ENCODE measurements at regions not wholly inside any gene's neighbourhood (a gene's known extent, or its start where the extent isn't known, plus 50 kb on each side); places are given as distances from the start of the nearest gene placed in this dataset.
"Not testable (repeated sequence)": the region's sequence is repeated elsewhere in the genome, so short reads cannot be mapped to it uniquely, and the experiment has no call there.

DNA sequence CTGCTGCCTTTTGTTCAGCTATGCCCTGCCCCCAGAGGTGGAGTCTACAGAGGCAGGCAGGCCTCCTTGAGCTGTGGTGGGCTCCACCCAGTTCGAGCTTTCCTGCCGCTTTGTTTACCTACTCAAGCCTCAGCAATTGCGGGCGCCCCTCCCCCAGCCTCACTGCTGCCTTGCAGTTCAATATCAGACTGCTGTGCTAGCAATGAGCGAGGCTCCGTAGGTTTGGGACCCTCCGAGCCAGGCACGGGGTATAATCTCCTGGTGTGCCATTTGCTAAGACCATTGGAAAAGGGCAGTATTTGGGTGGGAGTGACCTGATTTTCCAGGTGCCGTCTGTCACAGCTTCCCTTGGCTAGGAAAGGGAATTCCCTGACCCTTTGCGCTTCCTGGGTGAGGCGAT, 51.9 kb downstream of the DIPK2A start:
- not testable (repeated sequence) for DNase-seq (ENCODE audit: low read depth in 2 of 2)

DNA sequence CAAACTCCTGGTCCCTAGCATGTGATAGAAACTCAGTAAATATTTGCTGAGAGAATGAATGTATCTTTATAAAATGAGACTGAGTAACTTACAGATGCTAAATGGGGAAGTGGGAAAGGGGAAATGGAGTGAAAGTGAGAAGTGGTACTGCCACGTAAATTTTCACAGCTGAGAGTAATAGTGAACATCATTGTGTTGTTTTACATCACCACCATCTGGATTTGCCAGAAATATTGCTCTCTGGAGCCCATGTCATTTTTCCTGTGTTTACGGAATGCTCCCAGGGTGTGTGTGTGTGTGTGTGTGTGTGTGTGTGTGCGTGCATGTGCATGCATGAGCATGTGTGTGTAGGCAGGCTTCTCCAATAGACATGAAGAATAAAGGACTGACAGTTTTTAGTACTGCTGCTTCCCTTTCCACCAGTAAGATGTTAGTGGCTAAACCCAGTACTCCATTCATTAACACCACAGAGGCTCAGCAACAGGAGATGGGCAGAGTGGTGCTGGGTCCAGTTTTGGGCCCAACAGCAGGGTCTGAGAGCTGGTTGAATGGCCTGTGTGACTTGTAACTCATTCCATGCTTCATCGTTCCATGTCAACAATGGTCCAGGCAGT, 57.3 kb downstream of the DIPK2A start:
- no peak for DNase-seq (ENCODE audit: low read depth in 2 of 2)

DNA sequence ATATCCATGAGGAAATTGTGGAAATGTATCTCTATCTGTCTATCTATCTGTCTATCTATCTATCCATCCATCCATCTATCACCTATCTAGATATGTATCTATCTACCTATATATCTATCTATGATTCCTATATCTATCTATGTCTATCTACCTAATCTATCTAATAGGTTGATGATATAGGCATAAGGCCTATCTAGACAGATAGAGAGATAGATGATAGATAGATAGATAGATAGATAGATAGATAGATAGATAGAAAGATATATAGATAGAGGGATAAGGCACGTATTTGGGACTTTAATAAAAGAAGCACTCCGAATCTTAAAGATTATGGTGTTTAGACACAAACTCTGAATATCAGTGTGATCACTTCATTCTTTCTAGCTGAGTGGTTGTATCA, 58.1 kb downstream of the DIPK2A start:
- DNase-seq (ENCODE audit: low read depth in 2 of 2), result no peak

- DNase-seq (ENCODE audit: low read depth in 2 of 2), result no peak
Observed at GRCh38 chr3:144031938-144032337, 60.3 kb downstream of the DIPK2A start.

GRCh38 chr3:144032531-144033239, 61.1 kb downstream of the DIPK2A start:
- DNase-seq (ENCODE audit: low read depth in 2 of 2), result no peak

DNA sequence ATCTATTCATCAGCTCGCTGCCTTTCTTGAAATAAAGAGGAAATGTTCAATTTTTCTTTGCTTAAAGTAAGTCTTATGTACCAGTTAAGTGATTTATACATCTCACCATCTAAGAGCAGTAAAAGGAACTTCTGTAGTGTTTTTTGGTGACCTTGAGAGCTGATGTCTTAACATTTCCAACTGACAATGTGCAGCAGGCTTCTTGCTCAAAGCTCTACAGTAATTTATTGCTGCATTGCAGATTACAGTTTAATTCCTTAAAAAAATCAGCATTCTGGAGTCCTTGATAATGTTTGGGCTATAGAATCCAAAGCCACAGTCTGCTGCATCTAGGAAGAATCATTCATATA, 61.6 kb downstream of the DIPK2A start:
- no peak for DNase-seq (ENCODE audit: low read depth in 2 of 2)

- no peak for DNase-seq (ENCODE audit: low read depth in 2 of 2)
Observed at GRCh38 chr3:144033863-144034262, 62.2 kb downstream of the DIPK2A start.

GRCh38 chr3:144034715-144035290, 63.2 kb downstream of the DIPK2A start:
- DNase-seq (ENCODE audit: low read depth in 2 of 2), result no peak

GRCh38 chr3:144036498-144036897, 64.9 kb downstream of the DIPK2A start:
- no peak for DNase-seq (ENCODE audit: low read depth in 2 of 2)

- DNase-seq (ENCODE audit: low read depth in 2 of 2), result no peak
Observed at GRCh38 chr3:144039661-144040060, 68.0 kb downstream of the DIPK2A start.

DNA sequence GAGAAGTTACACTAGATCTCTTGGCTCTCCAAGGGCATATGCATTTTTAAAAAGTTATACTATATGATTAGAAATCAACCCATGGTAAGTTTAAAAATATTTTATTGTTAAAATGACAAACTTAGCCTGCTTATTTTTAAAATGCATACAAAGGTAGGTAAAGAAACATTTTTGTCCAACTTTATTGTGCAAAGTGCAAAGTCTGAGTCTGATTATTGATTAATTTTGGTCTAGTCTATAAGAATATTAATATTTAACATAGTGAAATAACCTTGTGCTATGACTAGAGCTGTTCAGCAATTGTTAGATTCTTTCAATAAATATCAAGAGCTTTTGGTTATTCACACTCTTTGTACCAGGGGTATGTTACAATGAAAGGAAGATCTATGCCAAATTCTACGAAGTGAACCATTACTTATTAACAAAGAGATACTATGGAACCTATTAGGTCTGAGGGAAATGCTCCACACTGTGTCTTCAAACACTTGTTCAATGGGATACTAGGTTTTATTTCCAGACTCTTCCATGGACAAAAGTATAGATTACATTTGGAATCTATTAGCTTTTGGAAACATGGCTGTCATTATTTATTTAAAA, 70.4 kb downstream of the DIPK2A start:
- no peak for DNase-seq (ENCODE audit: low read depth in 2 of 2)

- DNase-seq (ENCODE audit: low read depth in 2 of 2), result no peak
Observed at GRCh38 chr3:144045766-144046165, 74.1 kb downstream of the DIPK2A start.

DNA sequence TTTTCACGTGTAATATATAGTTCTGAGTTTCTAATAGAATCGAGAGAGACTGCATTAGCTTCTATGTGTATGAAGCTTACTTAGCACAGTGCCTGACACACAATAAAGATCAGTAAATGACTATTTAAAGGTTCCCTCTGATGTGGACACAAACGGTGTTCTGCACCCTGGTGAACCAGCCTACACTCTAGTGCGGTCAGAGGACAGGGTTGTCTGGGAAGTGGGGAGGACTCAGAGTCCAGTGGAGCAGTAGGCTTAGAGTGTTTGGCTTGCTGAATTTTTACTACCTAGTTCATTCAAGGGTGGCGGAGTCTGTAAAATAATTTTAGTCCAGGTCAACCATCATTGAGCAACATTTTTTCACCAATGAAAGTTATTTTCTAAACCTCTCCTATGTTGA, 77.8 kb downstream of the DIPK2A start:
- DNase-seq (ENCODE audit: low read depth in 2 of 2), result no peak

DNA sequence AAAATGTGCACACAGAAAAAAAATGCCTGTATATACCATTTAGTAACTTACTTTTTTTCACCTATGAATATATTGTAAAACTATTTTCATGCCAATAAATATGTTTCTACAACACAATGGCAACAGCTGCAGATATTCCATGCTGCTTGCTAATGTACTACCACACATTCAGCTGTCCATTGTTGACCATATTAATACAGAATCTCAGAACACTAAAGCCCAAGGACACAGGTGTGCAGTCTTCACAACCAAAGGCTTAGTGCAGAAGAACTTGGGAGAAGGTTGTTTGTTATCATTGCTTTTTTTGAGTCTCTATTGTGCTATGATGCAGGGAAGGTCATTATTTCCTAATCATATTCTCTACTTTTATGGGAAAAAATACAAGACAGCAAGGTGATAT, 79.6 kb downstream of the DIPK2A start:
- DNase-seq (ENCODE audit: low read depth in 2 of 2), result no peak

GRCh38 chr3:144052275-144052674, 80.7 kb downstream of the DIPK2A start:
- DNase-seq (ENCODE audit: low read depth in 2 of 2), result no peak

DNA sequence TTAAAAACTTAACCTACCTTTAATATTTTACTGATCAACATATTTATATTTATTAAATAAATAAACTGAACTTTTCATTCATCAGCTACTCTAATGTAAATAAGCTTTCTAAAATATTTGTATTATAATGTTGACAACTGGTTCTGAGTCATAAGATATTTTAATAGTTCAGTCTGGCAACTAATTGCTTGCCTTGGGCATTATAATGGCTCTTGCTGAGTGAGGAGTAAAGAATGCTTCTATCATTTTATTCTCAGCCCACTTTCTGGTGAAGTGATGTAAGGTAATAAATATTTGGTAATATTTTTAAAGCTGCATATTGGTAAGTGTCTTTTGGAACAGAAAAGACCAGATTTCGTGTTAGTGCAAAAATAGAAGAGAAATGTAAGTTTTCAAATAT, 81.5 kb downstream of the DIPK2A start:
- DNase-seq (ENCODE audit: low read depth in 2 of 2), result no peak

DNA sequence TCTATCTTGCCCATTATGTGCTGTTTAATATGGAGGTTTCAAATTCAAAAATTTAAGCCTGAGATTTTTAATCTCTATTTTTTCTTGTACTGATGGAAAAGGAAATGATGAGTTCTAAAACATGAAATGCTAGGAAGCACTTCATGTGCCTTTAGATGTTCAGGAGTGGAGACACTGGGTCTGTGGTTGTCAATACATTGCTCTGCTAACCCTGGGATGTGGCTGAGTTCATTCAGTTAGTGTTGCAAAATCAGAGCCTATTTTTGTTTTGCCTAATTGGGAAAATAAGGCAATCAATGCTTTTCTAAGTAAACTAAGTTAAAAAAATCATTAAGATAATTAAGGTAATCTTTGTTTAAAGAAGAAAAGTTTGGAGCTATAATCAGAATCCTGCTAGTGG, 83.1 kb downstream of the DIPK2A start:
- DNase-seq (ENCODE audit: low read depth in 2 of 2), result no peak

DNA sequence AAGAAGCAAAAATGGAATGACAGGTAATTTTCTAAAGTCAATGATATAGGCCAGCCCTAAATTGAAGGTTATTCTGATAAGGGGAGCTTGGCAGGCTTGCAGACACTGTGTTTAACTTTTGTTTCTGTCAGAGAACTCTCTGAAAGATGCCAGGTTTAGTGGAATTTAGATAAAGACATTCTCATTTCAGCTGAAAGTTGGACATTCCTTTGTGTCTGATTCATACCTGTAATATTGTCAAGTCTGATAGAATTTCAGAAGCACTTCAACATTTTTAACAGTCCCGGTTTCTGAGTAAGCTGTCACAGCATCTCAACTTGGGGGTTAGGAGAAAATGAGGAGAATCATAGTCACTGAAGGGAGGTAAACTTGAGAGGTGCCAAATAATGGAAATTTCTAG, 84.0 kb downstream of the DIPK2A start:
- DNase-seq (ENCODE audit: low read depth in 2 of 2), result no peak

GRCh38 chr3:144058713-144059112, 87.1 kb downstream of the DIPK2A start:
- no peak for DNase-seq (ENCODE audit: low read depth in 2 of 2)

DNA sequence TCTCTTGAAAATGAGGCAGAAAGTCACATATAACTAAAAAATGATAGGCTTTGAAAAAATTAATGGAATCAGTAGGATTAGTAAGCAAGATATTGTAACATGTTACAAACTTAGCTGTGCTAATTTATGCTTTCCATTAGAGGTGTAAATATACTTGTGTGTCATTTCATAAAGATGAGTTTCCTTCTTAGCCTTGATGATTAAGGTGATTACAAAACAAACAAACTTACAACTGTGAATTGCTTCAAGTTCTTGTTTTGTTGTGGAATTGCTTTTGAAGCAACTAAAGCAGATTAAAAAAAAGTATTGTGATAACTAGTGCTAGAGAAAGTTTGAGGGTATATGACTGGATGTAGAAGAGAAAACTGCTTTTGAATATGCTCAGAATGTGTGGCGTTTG, 87.9 kb downstream of the DIPK2A start:
- no peak for DNase-seq (ENCODE audit: low read depth in 2 of 2)

- no peak for DNase-seq (ENCODE audit: low read depth in 2 of 2)
Observed at GRCh38 chr3:144060881-144061280, 89.3 kb downstream of the DIPK2A start.

DNA sequence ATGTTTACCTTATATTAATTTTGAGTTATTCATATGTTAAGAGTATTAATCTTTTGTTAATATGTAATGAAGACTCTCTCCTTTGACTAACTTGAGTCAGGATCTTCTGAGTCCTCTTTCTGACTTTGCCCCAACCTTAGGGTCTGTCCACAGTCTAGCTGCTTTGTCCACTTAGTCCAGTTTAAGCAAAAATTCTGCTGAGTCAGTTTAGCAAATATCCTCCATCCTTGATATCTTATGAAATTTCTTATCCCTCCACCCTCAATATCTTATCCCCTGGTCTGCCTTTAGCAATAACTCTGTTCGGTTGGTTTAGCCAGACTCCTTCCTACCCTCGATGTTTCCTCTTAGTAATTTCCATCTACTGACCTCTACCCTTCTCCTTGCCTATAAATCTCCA, 91.7 kb downstream of the DIPK2A start:
- no peak for DNase-seq (ENCODE audit: low read depth in 2 of 2)

DNA sequence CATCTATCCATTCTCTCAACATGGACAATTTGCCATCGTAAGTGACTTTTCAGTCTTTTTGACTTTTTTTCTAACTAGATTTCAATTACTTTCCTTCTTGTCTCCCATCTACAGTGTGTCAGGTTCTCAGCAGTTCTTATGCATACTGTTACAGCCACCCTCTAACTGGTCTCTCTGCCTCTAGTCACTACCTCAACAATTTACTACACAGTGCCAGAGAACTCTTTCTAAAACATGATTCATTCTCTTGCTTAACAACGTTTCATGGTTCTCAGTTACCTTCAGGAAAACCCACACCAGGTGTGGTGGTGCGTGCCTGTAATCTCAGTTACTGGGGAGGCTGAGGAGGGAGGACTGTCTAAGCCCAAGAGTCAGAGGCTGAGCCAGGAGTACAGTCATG, 95.4 kb downstream of the DIPK2A start:
- no peak for DNase-seq (ENCODE audit: low read depth in 2 of 2)

All from stimulated activated CD4-positive, alpha-beta T cell treated with anti-CD3 and anti-CD28 coated beads, Interleukin-4, amount 100 ng/mL, for 48 hours (primary cell).